ENCODE measurements at regions not wholly inside any gene's neighbourhood (a gene's known extent, or its start where the extent isn't known, plus 50 kb on each side); places are given as distances from the start of the nearest gene placed in this dataset.

DNA sequence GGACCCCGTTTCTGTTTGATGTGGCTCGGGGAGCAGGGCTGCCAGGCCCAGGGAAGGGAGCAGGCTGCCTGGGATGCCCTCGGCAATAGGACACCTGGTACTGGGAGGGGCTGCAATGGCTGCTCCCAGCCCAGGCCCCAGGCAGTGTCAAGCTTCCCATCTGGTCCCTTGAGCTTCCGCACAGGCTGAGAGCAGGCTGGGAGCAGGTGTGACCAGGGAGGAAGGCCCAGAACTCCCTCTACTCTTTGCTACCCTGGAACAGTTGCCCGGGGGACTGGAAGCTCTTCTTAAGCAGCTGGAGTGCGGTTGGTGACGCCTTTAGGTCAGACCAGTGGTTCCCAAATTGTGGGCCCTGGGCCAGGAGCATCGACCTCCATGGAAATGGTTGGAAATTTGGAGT, 186.9 kb downstream of the GADD45G start:
- Mint-ChIP-seq H3K4me3 (ENCODE audit: unreplicated experiment) (peak overlapping the region; percentile 7), H3K27me3 (ENCODE audit: unreplicated experiment) (peaks cover 3% of the 10 kb centered on the region), H3K27ac (ENCODE audit: unreplicated experiment) (peak overlapping the region; percentile 64), H3K36me3 (ENCODE audit: unreplicated experiment) (no peaks in the 10 kb centered on the region), H3K4me1 (ENCODE audit: low read depth, unreplicated experiment) (peaks cover 21% of the 10 kb centered on the region), H3K9me3 (ENCODE audit: unreplicated experiment) (peaks cover 7% of the 10 kb centered on the region)
- TF ChIP-seq, protein P1, sequence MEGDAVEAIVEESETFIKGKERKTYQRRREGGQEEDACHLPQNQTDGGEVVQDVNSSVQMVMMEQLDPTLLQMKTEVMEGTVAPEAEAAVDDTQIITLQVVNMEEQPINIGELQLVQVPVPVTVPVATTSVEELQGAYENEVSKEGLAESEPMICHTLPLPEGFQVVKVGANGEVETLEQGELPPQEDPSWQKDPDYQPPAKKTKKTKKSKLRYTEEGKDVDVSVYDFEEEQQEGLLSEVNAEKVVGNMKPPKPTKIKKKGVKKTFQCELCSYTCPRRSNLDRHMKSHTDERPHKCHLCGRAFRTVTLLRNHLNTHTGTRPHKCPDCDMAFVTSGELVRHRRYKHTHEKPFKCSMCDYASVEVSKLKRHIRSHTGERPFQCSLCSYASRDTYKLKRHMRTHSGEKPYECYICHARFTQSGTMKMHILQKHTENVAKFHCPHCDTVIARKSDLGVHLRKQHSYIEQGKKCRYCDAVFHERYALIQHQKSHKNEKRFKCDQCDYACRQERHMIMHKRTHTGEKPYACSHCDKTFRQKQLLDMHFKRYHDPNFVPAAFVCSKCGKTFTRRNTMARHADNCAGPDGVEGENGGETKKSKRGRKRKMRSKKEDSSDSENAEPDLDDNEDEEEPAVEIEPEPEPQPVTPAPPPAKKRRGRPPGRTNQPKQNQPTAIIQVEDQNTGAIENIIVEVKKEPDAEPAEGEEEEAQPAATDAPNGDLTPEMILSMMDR (IDR thresholded peaks at IDR 0.05; ENCODE audit: partially characterized antibody, unreplicated experiment) = no peak
- peak; percentile 72 for DNase-seq

DNA sequence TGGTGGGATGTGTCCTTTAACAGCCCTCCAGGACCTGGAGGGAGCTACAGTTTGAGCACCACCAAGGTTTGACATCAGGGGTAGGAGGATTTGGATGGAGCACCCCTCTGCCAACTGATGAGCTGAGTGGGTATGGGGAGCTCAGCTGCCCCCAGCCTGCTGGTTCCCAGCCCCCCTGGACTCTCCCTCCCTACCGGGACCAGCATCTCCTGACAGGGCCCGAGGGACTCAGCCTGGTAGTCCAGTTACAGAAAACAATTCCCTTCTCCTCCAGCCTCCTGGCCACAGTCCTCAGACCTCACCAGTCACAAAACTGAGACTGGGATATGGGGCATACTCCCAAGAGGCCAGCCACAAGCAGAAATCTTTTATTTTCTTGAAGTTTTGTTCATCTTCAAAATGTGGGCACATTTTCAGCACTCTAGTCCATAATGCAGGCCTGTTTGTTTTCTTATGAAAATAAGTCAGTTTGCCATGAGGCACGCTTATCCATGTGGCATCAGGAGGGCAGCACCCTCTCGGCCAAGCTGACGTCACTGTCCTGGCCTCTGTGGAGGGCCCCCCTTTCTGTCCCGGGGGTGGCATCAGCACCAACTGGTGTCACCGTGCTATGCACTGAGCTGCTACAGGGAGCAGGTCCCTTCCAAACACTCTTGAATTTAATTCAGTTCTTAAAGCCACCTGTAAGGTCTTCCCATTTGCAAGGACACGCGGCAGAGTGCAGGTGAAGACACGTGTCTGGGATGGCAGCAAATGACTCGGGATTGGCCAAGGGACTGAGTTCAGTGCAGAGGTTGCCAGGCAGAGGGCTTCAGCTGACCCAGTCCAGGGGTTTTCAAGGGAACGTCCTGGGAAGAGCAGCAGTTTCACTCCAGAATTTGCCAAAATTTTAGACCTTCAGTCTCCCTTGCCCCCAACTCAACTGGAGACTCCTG, 187.6 kb downstream of the GADD45G start:
- Mint-ChIP-seq H3K27me3 (ENCODE audit: unreplicated experiment) (peaks cover 3% of the 10 kb centered on the region), H3K27ac (ENCODE audit: unreplicated experiment) (peak overlapping the region; percentile 64), H3K4me1 (ENCODE audit: low read depth, unreplicated experiment) (peaks cover 21% of the 10 kb centered on the region), H3K36me3 (ENCODE audit: unreplicated experiment) (no peaks in the 10 kb centered on the region), H3K4me3 (ENCODE audit: unreplicated experiment) (peak overlapping the region; percentile 7), H3K9me3 (ENCODE audit: unreplicated experiment) (peaks cover 7% of the 10 kb centered on the region)
- TF ChIP-seq, protein P1 (IDR thresholded peaks at IDR 0.05; ENCODE audit: partially characterized antibody, unreplicated experiment) = no peak
- no peak for DNase-seq

DNA sequence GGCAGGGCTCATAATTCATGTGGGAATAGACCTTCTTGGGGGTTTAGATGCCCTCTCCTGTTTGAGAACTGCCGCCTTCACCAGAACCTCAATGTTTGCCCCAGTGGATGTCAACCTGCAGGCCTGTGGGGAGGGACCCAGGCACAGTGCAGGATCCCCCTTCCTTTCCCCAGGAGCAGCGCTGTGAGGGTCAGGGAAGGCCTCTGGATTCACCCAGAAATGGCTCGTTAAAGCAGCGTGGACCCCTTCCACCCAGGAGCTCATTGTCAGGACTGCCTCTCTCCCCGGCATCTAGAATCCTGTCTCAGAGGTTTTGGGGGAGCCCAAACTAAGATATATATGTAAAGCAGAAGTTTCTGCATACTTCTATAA, 188.3 kb downstream of the GADD45G start:
- peaks cover 24% of the 10 kb centered on the region for H3K4me1 Mint-ChIP-seq (ENCODE audit: low read depth, unreplicated experiment)
- H3K27me3 Mint-ChIP-seq (ENCODE audit: unreplicated experiment) = peaks cover 3% of the 10 kb centered on the region
- H3K9me3 Mint-ChIP-seq (ENCODE audit: unreplicated experiment) = peaks cover 7% of the 10 kb centered on the region
- TF ChIP-seq, protein P1 (IDR thresholded peaks at IDR 0.05; ENCODE audit: partially characterized antibody, unreplicated experiment) = no peak
- DNase-seq = no peak
- H3K27ac Mint-ChIP-seq (ENCODE audit: unreplicated experiment) = no peak overlapping the region
- no peaks in the 10 kb centered on the region for H3K36me3 Mint-ChIP-seq (ENCODE audit: unreplicated experiment)
- H3K4me3 Mint-ChIP-seq (ENCODE audit: unreplicated experiment) = no peak overlapping the region

DNA sequence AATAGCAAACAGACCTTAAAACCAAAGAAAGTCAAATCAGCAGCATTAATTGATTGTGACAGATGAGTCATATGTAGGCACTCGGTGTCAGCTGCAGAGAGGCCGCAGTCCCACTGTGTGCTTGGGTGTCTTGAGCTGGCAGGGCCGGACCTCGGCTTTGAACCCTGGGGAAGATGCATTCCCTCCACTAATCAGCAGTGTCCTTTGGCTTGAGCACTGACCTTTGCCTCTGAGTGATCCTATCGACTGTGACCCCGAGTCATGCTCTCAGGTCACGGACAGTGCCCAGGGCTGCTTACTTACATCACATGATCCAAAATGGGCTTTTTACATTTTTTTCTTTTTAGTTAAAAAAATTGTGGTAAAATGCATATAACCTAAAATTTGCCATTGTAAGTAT, 188.7 kb downstream of the GADD45G start:
- Mint-ChIP-seq H3K27me3 (ENCODE audit: unreplicated experiment) (peaks cover 3% of the 10 kb centered on the region), H3K4me3 (ENCODE audit: unreplicated experiment) (no peak overlapping the region), H3K9me3 (ENCODE audit: unreplicated experiment) (peaks cover 7% of the 10 kb centered on the region), H3K27ac (ENCODE audit: unreplicated experiment) (no peak overlapping the region), H3K4me1 (ENCODE audit: low read depth, unreplicated experiment) (peaks cover 27% of the 10 kb centered on the region), H3K36me3 (ENCODE audit: unreplicated experiment) (no peaks in the 10 kb centered on the region)
- no peak for DNase-seq
- TF ChIP-seq, protein P1 (IDR thresholded peaks at IDR 0.05; ENCODE audit: partially characterized antibody, unreplicated experiment) = no peak

DNA sequence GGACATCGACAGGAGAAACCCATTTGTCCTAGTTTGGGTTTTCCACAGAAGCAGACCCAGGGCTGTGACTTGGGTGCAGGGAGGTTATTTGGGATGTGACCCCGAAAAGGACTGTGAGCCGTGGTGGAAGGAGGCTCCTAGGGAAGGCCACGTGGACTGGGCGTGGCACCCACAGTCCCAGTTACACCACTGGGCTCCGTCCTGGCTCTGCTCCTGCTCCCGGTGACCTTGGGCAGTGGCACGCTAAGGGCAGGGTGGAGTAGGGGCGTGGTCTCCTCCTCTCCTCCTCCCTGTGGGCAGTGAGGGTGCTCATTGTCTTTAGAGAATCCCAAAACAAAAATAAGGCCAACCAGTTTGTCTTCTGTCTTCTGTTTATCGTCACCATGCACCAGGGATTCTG, 190.1 kb downstream of the GADD45G start:
- H3K9me3 Mint-ChIP-seq (ENCODE audit: unreplicated experiment) = peaks cover 10% of the 10 kb centered on the region
- TF ChIP-seq, protein P1 (IDR thresholded peaks at IDR 0.05; ENCODE audit: partially characterized antibody, unreplicated experiment) = no peak
- no peaks in the 10 kb centered on the region for H3K36me3 Mint-ChIP-seq (ENCODE audit: unreplicated experiment)
- H3K27me3 Mint-ChIP-seq (ENCODE audit: unreplicated experiment) = peaks cover 3% of the 10 kb centered on the region
- no peak for DNase-seq
- peaks cover 31% of the 10 kb centered on the region for H3K4me1 Mint-ChIP-seq (ENCODE audit: low read depth, unreplicated experiment)
- no peak overlapping the region for H3K27ac Mint-ChIP-seq (ENCODE audit: unreplicated experiment)
- H3K4me3 Mint-ChIP-seq (ENCODE audit: unreplicated experiment) = no peak overlapping the region

Data from glutamatergic neuron (in vitro differentiated cells).